ENCODE measurements at regions not wholly inside any gene's neighbourhood (a gene's known extent, or its start where the extent isn't known, plus 50 kb on each side); places are given as distances from the start of the nearest gene placed in this dataset.

DNA sequence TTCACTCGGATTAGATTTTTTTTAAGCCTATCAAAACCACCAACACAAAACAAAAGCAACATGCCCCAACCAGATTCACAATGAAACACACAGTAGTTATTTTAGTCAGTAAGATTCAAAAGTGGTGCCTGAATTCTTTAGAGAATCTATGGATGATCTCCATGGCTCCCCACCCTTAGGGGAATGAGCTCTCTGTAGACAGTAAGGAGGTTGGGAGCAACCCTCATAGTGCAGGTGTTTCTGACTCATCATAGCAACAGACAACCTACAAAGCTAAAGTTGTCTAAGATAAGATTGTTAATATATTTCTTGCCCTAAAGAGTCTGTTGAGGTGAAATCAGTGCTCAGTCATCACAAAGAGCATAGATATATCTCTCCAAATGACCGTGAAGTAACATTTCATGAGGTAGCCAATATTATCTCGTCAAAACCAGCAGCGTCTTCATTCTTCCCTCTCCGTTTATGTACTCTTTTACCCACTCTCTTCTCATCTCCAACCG, 78.3 kb downstream of the ADAMTS1 start:
- no peaks in the 10 kb centered on the region for H3K27me3 ChIP-seq
- H3K9me3 ChIP-seq = no peaks in the 10 kb centered on the region
- H3K4me1 ChIP-seq = no peaks in the 10 kb centered on the region
- H3K36me3 ChIP-seq = no peaks in the 10 kb centered on the region
- ATAC-seq = no peak
- 77 to 82% methylated on average over 6 of the region's 6 CpGs for WGBS, 2 donors (ENCODE audit: low coverage in 1 of 2)
- H3K4me3 ChIP-seq = no peak overlapping the region
- H3K27ac ChIP-seq = no peak overlapping the region
- TF ChIP-seq, protein P1, sequence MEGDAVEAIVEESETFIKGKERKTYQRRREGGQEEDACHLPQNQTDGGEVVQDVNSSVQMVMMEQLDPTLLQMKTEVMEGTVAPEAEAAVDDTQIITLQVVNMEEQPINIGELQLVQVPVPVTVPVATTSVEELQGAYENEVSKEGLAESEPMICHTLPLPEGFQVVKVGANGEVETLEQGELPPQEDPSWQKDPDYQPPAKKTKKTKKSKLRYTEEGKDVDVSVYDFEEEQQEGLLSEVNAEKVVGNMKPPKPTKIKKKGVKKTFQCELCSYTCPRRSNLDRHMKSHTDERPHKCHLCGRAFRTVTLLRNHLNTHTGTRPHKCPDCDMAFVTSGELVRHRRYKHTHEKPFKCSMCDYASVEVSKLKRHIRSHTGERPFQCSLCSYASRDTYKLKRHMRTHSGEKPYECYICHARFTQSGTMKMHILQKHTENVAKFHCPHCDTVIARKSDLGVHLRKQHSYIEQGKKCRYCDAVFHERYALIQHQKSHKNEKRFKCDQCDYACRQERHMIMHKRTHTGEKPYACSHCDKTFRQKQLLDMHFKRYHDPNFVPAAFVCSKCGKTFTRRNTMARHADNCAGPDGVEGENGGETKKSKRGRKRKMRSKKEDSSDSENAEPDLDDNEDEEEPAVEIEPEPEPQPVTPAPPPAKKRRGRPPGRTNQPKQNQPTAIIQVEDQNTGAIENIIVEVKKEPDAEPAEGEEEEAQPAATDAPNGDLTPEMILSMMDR (IDR thresholded peaks at IDR 0.05) = no peak
- TF ChIP-seq POLR2AphosphoS5 (IDR thresholded peaks at IDR 0.05) (no peak), EP300 (IDR thresholded peaks at IDR 0.05) (no peak), POLR2A (IDR thresholded peaks at IDR 0.05) (no peak)

DNA sequence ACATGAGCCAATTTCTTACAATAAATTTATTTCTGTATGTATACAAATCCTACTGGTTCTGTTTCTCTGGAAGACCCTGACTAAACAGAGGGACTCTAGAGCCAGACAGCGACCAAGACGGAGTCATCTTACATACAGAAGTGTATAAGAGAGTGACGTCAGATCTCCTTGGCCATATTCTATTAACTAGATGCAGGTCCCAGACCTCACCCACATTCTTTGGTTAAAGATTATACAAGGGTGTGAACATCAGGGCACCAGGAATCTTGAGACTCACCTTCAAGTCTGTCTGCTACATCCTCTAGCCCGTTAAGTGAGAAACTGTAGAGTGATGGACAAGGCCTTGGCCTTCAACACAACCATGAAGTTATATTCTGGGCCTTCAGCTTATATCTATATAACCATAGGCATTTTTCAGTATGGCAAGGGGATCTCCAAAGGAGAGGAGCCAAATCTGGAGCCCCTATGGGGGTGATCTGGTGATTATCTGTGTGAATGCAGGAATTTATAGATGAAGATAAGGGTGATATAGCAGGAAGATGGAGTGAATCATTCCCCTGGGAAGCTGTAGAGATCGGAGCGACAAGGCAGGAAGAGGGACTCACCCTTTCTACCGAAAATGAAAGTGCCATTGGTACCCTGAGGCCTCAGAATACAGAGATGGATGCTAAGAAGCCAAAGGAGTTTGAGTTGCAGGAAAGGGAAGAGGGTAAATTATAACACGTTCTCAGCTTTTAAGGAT, 83.9 kb downstream of the ADAMTS1 start:
- no peaks in the 10 kb centered on the region for H3K4me1 ChIP-seq
- H3K4me3 ChIP-seq = no peak overlapping the region
- 94 to 95% methylated on average over 5 to 6 of the region's 8 CpGs for WGBS, 2 donors (ENCODE audit: low coverage in 1 of 2)
- no peak overlapping the region for H3K27ac ChIP-seq
- H3K27me3 ChIP-seq = no peaks in the 10 kb centered on the region
- H3K9me3 ChIP-seq = no peaks in the 10 kb centered on the region
- TF ChIP-seq POLR2A (IDR thresholded peaks at IDR 0.05) (no peak), EP300 (IDR thresholded peaks at IDR 0.05) (no peak), POLR2AphosphoS5 (IDR thresholded peaks at IDR 0.05) (no peak)
- TF ChIP-seq, protein P1 (IDR thresholded peaks at IDR 0.05) = no peak
- ATAC-seq = no peak
- no peaks in the 10 kb centered on the region for H3K36me3 ChIP-seq

DNA sequence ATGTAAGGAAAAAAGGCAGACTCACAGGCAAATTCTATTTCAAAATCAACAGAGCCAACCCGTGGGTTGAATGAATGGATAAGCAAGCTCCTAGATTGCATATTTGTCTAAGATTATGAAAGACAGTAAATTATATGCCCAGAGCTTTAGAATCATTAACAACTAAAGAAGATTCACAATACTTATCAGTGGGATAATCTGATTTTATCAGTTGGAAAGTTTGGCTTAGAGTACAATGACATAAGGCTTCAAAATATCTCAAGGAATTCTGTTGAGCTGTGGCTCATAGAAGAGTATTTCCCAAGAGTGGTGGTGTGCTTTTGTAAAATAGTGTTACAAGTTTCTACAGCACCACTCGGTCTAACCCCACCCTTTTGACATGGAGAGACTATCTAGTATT, 85.5 kb downstream of the ADAMTS1 start:
- WGBS, 2 donors (ENCODE audit: low coverage in 1 of 2) = 71 to 72% methylated on average over 2 of the region's 2 CpGs
- TF ChIP-seq, protein P1 (IDR thresholded peaks at IDR 0.05) = no peak
- TF ChIP-seq POLR2A (IDR thresholded peaks at IDR 0.05) = no peak
- no peak for TF ChIP-seq EP300 (IDR thresholded peaks at IDR 0.05)
- TF ChIP-seq POLR2AphosphoS5 (IDR thresholded peaks at IDR 0.05) = no peak
- no peaks in the 10 kb centered on the region for H3K36me3 ChIP-seq
- H3K9me3 ChIP-seq = no peaks in the 10 kb centered on the region
- H3K4me3 ChIP-seq = no peak overlapping the region
- no peak for ATAC-seq
- no peaks in the 10 kb centered on the region for H3K4me1 ChIP-seq
- H3K27me3 ChIP-seq = no peaks in the 10 kb centered on the region
- H3K27ac ChIP-seq = no peak overlapping the region

DNA sequence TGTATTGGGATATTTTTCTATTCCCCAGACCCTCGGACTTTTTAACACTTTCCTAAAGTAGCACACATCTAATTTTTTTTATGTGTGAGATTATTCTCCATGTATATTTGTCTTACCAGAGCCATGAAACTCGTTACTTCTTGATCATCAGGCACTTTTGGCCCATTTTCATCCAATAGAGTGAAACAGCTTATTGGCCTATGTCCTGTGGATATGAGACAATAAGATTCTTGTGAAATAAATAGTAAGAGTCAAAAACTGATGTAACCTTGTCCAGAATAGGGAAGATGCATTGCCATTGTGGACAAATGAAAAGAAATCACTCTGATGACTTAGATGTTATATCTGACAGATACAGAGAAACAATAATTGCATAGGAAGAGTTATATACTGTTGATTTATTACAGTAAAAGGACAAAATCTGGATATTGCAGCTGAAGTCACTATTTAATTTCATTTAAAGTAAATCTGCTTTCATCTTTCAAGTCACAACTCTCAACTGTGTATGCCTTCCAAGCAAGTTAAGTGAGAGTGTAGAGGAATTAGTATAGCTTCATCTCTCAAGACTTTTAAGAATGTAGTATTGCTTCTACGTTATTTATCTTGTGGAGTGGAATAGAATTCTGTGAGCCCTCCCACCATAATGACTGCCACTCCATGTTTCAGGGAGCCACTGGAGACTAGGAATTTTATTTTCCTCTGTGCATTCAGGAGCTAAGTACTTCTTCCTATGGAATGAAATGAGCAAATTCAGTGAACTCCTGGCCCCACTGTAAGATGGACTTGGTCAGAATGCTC, 86.9 kb downstream of the ADAMTS1 start:
- Histone ChIP-seq H3K9me3 (no peaks in the 10 kb centered on the region), H3K27me3 (no peaks in the 10 kb centered on the region), H3K4me3 (no peak overlapping the region), H3K4me1 (no peaks in the 10 kb centered on the region), H3K27ac (no peak overlapping the region), H3K36me3 (no peaks in the 10 kb centered on the region)
- no peak for ATAC-seq
- 64 to 75% methylated on average over 3 of the region's 3 CpGs for WGBS, 2 donors (ENCODE audit: low coverage in 1 of 2)
- TF ChIP-seq EP300 (IDR thresholded peaks at IDR 0.05) (no peak), POLR2A (IDR thresholded peaks at IDR 0.05) (no peak)
- TF ChIP-seq, protein P1 (IDR thresholded peaks at IDR 0.05) = no peak

Data from gastroesophageal sphincter (tissue), 4 donors.